GM18505 (cell line): ENCODE measurements at regions not wholly inside any gene's neighbourhood (a gene's known extent, or its start where the extent isn't known, plus 50 kb on each side); places are given as distances from the start of the nearest gene placed in this dataset.
"Not testable (repeated sequence)": the region's sequence is repeated elsewhere in the genome, so short reads cannot be mapped to it uniquely, and the experiment has no call there.

ENCODE experiments used
- ATAC-seq: cut with Tn5 transposase; IDR thresholded peaks from one replicate; pipeline ENCODE4 v1.9.1; 2021; ENCODE audit not compliant: unreplicated experiment
- POLR2A ChIP-seq: IDR thresholded peaks from 4 replicates; pipeline ENCODE4 v1.6.1; 2011; ENCODE audit warnings: borderline replicate concordance; ENCODE audit not compliant: insufficient read depth, insufficient read length; ENCODE audit errors: extremely low read depth

GRCh38 chr6:9890469-9890868, 524.4 kb downstream of the TFAP2A start:
- no peak for ATAC-seq
- no peak for TF ChIP-seq POLR2A

- no peak for TF ChIP-seq POLR2A
- no peak for ATAC-seq
Measured at GRCh38 chr6:9878535-9878934, 536.3 kb downstream of the TFAP2A start.

- no peak for ATAC-seq
- TF ChIP-seq POLR2A: no peak
Measured at GRCh38 chr6:9875605-9876353, 539.1 kb downstream of the TFAP2A start.

DNA sequence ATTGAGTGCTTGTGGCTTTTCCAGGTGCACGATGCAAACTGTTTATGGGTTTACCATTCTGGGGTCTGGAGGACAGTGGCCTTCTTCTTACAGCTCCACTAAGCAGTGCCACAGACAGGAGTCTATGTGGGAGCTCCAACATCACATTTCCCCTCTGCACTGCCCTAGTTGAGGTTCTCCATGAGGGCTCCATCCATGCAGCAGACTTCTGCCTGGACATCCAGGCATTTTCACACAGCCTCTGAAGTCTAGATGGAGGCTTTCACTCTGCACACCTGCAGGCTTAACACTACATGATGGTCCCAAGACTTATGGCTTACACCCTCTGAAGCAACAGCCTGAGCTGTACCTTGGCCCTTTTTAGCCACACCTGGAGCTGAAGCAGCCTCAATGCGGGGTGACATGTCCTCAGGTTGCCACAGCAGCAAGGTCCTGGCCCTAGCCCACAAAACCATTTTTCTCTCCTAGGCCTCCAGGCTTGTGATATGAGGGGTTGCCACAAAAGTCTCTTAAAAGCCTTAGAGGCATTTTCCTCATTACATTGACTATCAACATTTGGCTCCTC, 552.2 kb downstream of the TFAP2A start:
- no peak for TF ChIP-seq POLR2A
- ATAC-seq: no peak

DNA sequence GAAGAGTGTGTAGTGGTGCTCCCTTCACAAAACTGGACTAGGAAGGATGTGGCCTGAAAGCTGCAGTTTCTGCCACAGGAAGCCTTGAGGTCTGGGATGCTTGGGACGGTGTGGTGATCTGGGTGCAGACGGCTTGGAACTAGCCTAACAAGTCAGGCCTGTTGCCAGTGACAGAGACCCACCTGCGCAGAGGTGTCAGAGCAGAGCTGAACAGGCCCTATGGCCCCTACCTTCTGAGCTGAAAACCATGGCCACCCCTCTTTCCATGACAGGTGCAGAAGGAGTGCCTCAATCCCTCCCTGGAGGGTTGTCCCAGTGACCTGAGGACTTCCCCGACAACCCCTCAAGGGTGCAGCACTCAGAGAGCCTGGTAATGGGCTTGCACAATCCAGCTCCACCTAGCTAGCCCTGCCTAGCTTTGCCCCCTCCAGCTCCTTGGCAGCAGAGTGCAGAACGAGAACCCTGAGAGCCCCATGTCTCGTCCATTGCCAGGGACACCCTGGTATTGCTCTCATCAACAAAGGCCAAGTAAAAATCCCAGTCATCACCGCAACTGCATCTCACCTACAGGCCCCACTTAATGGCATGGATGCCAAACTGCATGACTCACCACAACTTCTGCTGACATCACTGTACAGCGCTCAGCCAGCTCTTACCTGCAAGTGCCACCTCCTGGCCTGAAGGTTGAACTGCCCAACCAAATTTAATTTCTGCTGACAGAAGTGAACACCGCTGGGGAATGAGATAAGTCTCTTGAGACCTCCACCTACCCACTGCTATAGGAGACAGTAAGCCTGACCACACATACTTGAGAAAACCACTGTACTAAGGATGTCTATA, 563.1 kb downstream of the TFAP2A start:
- TF ChIP-seq POLR2A: no peak
- ATAC-seq: no peak

DNA sequence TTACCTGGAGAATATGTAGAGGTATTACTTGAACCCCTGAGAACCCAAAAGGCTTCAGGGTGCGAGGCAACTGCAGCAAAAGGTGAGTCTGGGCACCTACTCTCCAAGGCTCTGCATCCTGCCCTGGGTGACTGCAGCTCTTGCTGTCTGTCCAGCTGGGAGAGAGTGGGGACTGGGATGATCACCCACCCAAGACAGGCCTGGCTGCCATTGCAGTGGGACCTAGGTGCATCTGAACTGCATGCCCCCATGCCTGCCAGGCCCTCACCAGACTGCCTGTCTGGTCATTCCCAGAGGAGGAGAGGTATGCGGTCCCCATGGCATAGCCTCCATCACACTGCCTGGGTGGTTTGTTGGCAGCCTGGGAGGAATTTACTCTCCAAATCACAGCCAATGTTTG, 563.9 kb downstream of the TFAP2A start:
- no peak for TF ChIP-seq POLR2A
- no peak for ATAC-seq

- no peak for TF ChIP-seq POLR2A
- no peak for ATAC-seq
Measured at GRCh38 chr6:9848094-9848493, 566.8 kb downstream of the TFAP2A start.

DNA sequence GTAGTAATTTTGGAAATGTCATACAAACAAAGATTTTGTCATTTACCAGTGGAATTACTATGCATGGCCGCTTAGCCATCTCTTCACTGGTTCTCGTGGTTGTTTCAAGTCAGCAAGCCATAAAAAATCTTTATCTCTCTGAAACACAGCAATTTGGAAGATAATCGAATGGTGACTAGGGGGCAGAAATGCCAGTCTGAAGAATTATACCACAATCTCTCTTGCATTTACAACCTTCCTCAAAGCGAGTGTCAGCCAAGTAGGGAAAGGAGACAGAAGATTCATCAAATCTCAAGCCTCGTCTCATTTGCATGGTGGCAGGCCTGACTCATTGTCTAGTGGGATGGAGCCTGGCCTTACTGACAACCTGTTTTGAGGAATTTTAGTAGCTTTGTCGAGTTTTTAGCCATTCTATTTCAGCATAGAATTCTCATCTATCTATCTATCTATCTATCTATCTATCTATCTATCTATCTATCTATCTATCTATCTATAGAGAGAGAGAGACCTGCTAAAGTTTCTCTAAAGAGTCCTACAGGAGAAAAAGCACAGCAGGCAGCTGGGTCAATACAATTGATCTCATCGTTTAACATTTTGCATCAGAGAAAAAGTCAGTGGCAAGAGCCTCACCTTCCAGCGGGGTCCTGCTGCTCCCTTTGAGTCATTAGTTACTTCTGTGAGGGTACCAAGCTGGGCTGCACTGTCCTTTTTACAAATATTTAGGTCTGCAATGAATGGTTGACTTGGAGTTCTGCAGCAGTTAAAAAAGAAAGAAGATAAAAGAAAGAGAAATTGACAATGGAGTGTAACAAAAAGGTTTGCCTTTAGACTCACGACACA, 572.8 kb downstream of the TFAP2A start:
- TF ChIP-seq POLR2A: no peak
- ATAC-seq: no peak

- TF ChIP-seq POLR2A: no peak
- no peak for ATAC-seq
Measured at GRCh38 chr6:9834233-9834632, 580.6 kb downstream of the TFAP2A start.

DNA sequence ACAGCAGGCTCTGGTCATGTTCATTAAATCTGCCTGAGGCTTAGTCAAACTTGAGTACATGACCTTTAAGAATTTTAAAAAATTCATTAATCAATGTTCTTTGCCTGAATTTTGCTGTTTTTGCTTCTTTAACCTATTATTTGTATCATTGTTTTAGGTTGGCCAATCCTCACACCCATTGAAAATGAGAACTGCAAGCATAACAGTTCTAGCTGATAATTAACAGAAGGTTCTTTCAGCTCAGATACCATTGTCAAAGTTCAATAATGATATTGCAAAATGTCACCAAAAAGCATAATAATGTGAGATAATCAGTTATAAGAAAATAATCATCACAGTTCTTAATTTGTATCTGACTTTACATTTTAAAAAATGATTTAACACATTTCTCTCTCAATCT, 583.1 kb downstream of the TFAP2A start:
- no peak for TF ChIP-seq POLR2A
- no peak for ATAC-seq

DNA sequence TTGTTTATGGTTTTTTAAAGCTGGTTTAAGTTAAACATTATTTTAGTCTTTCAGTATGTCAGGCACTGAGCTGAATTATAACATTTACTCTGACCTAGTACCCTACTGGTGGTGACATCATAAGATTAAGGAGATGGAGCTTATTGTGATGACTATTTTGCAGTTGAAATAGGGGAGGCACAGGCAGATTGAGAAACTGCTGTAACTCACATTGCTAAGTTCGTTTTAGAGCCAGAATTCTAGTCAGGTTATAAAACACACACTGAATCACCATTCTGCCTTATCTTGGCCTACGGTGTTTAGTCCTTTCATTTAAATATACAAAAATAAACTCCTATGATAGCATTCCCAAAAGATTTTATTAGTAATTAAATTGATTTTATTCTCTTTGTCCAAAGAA, 584.1 kb downstream of the TFAP2A start:
- ATAC-seq: no peak
- TF ChIP-seq POLR2A: no peak

GRCh38 chr6:9825526-9825925, 589.3 kb downstream of the TFAP2A start:
- no peak for ATAC-seq
- no peak for TF ChIP-seq POLR2A

DNA sequence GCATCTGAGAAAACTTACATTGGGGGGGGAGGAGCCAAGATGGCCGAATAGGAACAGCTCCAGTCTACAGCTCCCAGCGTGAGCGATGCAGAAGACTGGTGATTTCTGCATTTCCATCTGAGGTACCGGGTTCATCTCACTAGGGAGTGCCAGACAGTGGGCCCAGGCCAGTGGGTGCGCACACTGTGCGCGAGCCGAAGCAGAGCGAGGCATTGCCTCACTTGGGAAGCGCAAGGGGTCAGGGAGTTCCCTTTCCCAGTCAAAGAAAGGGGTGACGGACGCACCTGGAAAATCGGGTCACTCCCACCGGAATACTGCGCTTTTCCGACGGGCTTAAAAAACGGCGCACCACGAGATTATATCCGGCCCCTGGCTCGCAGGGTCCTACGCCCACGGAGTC, 604.1 kb downstream of the TFAP2A start:
- ATAC-seq: not testable (repeated sequence)

GRCh38 chr6:9810286-9810685, 604.6 kb downstream of the TFAP2A start:
- no peak for ATAC-seq
- TF ChIP-seq POLR2A: no peak

DNA sequence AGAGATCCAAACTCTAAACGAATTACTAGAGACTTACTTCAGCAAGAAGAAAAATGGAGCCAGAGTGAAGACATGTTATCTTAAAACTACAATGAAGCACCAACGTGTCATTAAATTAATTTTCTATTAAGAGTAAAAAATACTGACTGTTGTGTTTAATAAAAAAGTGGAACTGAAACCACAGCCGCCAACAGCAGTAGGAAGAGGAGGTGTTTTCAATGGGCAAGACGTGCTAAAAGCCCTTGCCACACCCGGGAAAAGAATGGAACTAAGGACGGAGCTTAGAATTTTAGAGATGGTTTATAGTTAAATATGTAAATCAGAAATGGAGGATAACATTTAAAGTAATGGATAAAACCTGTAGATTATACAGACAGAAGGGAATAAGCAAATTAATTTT, 608.7 kb downstream of the TFAP2A start:
- no peak for ATAC-seq
- no peak for TF ChIP-seq POLR2A
